Lung microvascular endothelial cell (primary cell): ENCODE measurements at regions not wholly inside any gene's neighbourhood (a gene's known extent, or its start where the extent isn't known, plus 50 kb on each side); places are given as distances from the start of the nearest gene placed in this dataset.

Experiments used
- DNase-seq, 2 donors: peaks; one replicate each; pipeline versions ENCODE4 v3.0.0 to v3.0.0-alpha.2; 2010; ENCODE audit warnings: low read depth in 2 of 2

GRCh38 chr5:160903551-160903950 is 51.5 kb upstream of the ATP10B start:
- DNase-seq, result no peak

DNA sequence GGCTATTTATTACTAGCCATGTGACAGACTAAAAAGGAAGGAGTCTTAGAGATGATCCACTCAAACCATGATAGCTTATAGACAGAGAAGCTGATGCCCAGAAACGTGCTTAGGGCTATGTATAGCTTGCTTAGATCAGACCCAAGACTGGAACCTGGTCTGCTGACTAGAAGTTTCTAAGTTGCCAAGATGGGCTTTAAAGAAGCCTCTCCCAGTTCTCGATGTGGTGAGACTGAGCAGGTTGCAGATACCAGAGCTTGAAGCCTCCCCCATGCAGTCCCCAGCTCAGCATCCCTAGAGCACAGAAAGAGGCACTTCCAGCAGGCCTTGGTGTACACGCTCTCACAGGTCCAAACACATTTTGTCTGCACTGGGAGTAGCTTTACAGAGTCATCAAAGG is 51.1 kb upstream of the ATP10B start:
- no peak for DNase-seq
